22Rv1 (cell line): ENCODE measurements at regions not wholly inside any gene's neighbourhood (a gene's known extent, or its start where the extent isn't known, plus 50 kb on each side); places are given as distances from the start of the nearest gene placed in this dataset.

Experiments
- H3K27ac ChIP-seq: fragments of 450-650 bp; 2 replicates; pipeline ENCODE4 v1.5.1; 2017
- CTCF ChIP-seq: fragments of 450-650 bp; IDR thresholded peaks from 2 replicates; pipeline ENCODE4 v1.5.1; 2017; ENCODE audit warnings: mild to moderate bottlenecking
- ZFX ChIP-seq: fragments of 450-650 bp; IDR thresholded peaks from 2 replicates; pipeline ENCODE4 v1.6.1; 2017; ENCODE audit warnings: antibody characterized with exemption, borderline replicate concordance

DNA sequence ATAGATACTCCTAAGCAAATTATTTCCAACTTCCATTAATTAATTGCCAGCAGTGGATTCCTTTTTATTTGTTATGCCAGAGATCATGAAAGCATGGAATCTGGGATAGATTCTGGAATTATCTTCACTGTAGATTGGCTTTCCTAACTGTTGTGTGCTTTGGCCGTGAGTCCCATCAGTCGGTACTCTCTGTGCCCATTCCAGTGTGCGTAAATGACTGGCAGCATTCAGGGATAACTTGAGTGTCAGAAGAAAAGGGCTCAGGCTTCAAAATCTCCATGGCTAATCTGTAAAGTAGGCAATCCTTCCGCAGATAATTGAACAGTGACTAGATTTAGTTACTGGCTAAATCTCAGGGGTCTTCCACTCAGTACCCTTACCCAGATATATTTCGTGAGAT is 76.8 kb upstream of the TMEM164 start:
- H3K27ac ChIP-seq, result no peak overlapping the region
- TF ChIP-seq CTCF (no peak), ZFX (no peak)

DNA sequence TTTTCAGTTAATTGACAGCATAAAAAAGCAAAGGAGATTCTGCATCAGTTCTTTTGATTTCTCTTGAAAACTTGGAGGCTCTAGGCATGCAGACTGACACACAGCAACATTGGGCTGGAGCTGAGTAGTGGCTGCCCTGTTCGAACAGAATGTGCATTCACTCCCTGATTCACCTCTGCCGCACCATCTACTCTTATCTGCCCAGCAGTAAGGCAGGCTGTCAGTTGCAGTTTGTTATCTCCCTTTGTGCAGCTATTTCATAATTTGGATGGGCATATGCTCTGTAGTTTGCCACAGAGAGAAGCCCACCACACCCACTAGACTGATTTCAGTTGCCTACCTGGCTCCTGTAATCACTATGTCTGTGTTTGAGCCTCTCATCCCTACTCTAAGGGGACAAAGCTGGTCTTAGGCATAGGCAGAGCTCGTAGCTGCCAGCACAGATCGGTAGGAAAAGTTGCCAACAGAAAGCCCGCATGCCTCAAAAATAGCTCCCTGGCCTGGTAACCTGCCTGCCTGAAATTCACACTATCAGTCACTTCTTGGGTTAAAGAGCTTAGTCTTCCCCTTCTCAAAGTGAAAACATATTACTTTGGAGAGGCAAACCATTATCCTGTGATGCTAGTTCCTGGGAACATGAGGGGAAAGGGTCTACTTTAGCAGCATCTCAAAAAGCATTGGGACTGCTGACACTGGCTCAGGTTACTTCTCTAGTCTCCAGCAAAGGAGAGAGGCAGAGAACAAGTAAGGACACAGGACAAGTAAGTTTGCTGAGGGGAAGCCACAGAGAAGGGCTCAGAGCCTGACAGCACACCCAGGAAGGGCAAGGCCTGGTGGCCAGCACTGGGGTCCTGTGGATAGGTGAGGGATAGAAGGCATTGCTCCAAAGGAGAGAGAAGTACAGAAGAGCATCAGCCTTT is 75.9 kb upstream of the TMEM164 start:
- no peak for TF ChIP-seq ZFX
- no peak for TF ChIP-seq CTCF
- no peak overlapping the region for H3K27ac ChIP-seq

- TF ChIP-seq CTCF (no peak), ZFX (no peak)
- no peak overlapping the region for H3K27ac ChIP-seq
Measured at GRCh38 chrX:109927663-109928273, 75.1 kb upstream of the TMEM164 start.

- H3K27ac ChIP-seq, result no peak overlapping the region
- no peak for TF ChIP-seq ZFX
- no peak for TF ChIP-seq CTCF
Measured at GRCh38 chrX:109928596-109929335, 74.1 kb upstream of the TMEM164 start.

- TF ChIP-seq CTCF (no peak), ZFX (no peak)
- H3K27ac ChIP-seq, result no peak overlapping the region
Measured at GRCh38 chrX:109931677-109932076, 71.2 kb upstream of the TMEM164 start.

DNA sequence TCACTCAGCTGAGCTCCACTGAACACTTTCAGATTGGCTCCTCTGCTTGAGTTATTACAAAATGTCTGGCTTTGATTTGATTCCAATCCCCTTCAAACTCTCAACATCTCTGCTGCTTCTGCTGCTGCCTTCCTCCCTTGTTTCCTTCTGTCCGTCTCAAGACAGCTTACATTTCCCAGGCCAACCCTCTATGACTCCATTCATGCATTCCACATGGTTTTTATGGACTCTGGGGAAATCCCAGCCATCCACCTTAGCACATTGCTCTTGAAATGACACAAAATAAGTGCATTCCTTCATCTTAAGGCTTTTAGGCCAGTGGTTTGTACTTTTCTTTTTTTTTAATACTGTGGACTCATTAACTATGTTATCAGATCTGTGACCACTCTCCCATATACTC is 68.5 kb upstream of the TMEM164 start:
- no peak for TF ChIP-seq CTCF
- no peak for TF ChIP-seq ZFX
- H3K27ac ChIP-seq, result no peak overlapping the region
